CD4-positive, alpha-beta T cell treated with Interleukin-21 for 1 hour (primary cell): ENCODE measurements at regions not wholly inside any gene's neighbourhood (a gene's known extent, or its start where the extent isn't known, plus 50 kb on each side); places are given as distances from the start of the nearest gene placed in this dataset.
A peak's percentile ranks its signal among the peaks of the same experiment; 100 is the strongest.

Experiments used
- DNase-seq: peaks from one replicate; pipeline ENCODE4 v3.0.0-alpha.2; 2020

DNA sequence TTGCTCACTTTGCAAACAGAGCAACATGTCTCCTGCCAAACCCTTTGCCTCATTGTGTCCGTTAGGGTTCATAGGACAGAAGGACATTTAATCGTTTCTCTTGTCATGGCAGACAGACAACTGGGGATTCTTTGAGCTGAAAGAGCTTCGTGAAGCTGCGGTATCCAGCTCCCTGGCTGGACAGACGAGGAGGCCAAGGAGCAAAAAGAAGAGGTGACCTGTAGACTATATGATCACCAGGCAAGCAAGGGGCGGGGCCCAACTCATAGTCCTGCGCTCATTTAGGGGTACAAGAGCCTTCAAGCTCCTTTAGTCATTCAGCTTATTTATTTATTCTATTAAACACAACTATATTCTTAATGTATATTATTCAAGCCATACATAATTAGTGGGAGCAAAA, 66.8 kb upstream of the VRK1 start:
- no peak for DNase-seq

DNA sequence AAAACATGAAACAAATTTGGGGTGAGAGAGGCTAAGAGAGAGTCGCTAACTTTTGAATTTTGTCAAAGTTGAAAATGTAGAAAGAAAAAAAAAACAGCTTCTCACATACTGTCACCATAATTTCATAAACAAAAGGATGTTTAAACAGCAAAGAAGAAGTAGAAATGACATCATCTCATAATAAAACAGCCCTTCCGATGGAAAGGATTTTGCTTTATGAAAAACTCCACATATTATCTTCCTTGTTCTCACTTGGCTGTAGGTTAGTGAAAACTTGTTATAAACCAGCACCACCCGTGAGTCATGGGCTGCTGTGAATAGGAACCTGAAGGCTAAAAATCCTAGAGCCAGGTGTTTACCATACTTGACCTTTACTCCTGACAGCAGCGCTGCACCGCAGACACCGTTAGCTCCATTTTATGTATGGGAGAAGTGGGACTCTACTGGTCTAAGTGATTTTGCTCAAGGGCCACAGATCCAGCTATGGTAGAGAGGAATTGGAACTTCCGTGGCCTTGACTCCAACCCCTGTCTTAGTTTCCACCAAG, 63.0 kb upstream of the VRK1 start:
- DNase-seq: no peak

- DNase-seq: no peak
Observed at GRCh38 chr14:96735526-96735925, 61.7 kb upstream of the VRK1 start.

DNA sequence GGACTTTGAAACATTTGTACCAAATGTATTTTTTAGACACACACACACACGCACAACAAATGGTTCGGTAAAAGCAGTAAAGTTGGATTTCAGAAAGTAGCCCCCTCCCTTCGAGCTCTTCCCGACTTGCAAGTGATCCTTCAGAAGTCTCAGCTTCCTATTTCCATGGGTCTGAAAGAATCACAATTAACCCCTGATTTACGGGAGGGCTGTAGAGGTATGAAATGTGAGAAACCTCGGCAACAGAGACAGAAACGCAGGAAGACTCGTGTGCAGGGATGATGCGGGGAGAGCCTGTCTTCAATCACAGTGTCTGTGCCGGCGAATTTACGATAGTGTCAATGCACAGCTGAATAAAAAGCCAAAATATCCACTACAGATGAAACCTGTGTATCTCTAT, 60.7 kb upstream of the VRK1 start:
- no peak for DNase-seq

DNA sequence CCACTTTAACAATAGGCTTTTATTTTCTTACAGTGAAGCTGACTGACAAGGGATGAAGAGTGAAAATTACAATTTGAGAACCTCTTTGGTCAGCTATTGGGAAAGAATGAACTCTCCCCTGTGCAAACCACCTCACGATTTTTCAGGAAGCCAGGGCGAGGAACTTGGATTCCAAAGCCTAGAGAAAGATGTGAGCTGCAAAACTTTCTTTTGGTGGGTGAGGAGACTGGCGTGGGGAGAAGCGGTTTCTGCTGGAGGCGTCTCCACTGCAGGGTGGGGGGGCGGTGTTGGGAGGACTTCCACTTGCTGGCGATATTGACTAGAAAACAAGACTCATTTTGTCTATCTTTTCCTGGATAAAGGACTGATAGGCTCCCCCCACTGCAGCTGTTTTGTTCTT, 59.3 kb upstream of the VRK1 start:
- no peak for DNase-seq

- DNase-seq: no peak
Observed at GRCh38 chr14:96739200-96739910, 57.8 kb upstream of the VRK1 start.

DNA sequence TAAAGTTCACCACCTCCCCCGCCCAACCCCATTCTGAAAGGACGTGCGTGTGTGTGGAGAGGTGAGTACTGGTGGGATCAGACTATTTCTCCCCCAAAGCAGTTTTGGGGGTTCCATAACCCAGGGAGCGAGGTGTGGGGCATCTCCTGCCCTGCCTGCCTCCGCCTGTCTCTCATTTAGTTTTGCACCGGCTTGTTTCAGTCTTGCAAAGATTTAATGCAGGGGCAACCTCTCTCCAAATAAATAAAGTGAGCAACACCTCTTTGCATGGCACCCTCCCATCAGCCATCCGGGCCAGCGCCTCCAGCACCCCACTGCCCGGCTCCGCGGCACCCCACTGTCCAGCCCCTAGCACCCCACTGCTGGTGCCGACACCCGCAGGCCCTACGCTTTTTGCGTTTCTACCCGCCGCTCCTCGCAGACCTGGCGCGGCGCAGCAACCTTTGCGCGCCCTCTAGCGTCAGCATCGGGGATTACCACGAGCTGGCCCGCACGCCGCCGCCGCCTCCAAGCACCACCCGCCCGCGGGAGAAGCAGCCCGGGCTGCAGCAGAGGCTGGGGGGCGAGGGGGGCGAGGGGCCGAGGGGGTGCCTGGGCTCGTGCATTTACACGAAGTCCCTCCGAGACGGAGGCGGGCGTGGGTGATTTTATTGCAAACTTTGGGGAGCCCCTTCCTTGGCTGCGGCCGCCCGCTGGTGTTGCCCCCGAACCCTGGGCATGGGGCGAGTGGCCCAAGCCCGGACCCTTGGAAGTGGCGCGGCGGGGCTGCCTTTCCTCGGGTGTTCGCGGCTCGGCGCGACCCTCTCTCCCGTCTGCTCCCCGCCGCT, 55.8 kb upstream of the VRK1 start:
- peak; percentile 72 for DNase-seq

- no peak for DNase-seq
Observed at GRCh38 chr14:96744262-96744661, 52.9 kb upstream of the VRK1 start.

- no peak for DNase-seq
Observed at GRCh38 chr14:96745500-96746051, 51.6 kb upstream of the VRK1 start.

- no peak for DNase-seq
Observed at GRCh38 chr14:96746101-96746500, 51.1 kb upstream of the VRK1 start.

- no peak for DNase-seq
Observed at GRCh38 chr14:96747006-96747405, 50.2 kb upstream of the VRK1 start.
